ENCODE measurements at regions not wholly inside any gene's neighbourhood (a gene's known extent, or its start where the extent isn't known, plus 50 kb on each side); places are given as distances from the start of the nearest gene placed in this dataset.

DNA sequence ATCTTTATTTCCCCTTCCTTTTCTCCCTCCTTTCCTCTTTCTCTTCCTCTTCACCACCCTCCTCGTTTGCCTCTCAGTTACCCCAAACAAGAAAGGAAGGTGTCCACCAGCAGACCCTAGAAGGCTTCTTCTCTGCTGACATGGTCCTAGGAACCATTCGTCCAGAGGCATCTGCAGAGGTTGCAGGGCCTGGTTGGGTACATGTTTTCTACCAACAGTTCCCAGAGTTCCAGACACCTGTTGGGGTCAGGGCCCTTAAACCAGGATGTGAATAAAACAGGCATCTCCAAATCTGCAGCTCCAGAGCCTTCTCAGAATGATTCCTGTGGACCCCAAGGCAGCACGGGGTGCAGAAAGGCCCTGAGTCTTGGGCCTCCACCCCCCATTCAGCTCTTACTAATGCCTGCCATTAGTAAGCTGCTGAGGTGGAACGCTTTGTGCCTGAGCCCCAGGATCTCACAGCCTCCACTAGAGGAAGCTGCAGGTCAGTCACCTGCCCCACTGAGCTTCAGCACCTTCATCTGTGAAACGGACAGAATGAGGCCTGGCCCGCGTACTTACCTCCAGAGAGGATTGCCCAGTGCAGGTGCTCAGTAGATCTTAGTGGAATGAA, 130.4 kb downstream of the DICER1 start:
- TF ChIP-seq RARB (CRISPR knock-in tag; IDR thresholded peaks at IDR 0.05) (no peak), SNAI2 (CRISPR knock-in tag; IDR thresholded peaks at IDR 0.05) (no peak), CSDC2 (CRISPR knock-in tag; IDR thresholded peaks at IDR 0.05) (no peak), BACH2 (CRISPR knock-in tag; IDR thresholded peaks at IDR 0.05; ENCODE audit: borderline replicate concordance) (no peak), PPARA (CRISPR knock-in tag; IDR thresholded peaks at IDR 0.05; ENCODE audit: borderline replicate concordance) (no peak), ZNF70 (CRISPR knock-in tag; IDR thresholded peaks at IDR 0.05) (no peak), ZNF8 (CRISPR knock-in tag; IDR thresholded peaks at IDR 0.05) (no peak), ZFP3 (CRISPR knock-in tag; IDR thresholded peaks at IDR 0.05) (no peak), ZNF565 (CRISPR knock-in tag; conservative IDR thresholded peaks at IDR 0.05; ENCODE audit: low read depth) (no peak), TSHZ2 (CRISPR knock-in tag; IDR thresholded peaks at IDR 0.05) (no peak), ISL1 (CRISPR knock-in tag; IDR thresholded peaks at IDR 0.05) (no peak), TCF4 (CRISPR knock-in tag; IDR thresholded peaks at IDR 0.05; ENCODE audit: borderline replicate concordance) (no peak), TOX (CRISPR knock-in tag; IDR thresholded peaks at IDR 0.05; ENCODE audit: borderline replicate concordance) (no peak)
- TF ChIP-seq, protein P1, sequence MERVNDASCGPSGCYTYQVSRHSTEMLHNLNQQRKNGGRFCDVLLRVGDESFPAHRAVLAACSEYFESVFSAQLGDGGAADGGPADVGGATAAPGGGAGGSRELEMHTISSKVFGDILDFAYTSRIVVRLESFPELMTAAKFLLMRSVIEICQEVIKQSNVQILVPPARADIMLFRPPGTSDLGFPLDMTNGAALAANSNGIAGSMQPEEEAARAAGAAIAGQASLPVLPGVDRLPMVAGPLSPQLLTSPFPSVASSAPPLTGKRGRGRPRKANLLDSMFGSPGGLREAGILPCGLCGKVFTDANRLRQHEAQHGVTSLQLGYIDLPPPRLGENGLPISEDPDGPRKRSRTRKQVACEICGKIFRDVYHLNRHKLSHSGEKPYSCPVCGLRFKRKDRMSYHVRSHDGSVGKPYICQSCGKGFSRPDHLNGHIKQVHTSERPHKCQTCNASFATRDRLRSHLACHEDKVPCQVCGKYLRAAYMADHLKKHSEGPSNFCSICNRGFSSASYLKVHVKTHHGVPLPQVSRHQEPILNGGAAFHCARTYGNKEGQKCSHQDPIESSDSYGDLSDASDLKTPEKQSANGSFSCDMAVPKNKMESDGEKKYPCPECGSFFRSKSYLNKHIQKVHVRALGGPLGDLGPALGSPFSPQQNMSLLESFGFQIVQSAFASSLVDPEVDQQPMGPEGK (CRISPR knock-in tag; IDR thresholded peaks at IDR 0.05; ENCODE audit: borderline replicate concordance): no peak
- TF ChIP-seq, protein P2, sequence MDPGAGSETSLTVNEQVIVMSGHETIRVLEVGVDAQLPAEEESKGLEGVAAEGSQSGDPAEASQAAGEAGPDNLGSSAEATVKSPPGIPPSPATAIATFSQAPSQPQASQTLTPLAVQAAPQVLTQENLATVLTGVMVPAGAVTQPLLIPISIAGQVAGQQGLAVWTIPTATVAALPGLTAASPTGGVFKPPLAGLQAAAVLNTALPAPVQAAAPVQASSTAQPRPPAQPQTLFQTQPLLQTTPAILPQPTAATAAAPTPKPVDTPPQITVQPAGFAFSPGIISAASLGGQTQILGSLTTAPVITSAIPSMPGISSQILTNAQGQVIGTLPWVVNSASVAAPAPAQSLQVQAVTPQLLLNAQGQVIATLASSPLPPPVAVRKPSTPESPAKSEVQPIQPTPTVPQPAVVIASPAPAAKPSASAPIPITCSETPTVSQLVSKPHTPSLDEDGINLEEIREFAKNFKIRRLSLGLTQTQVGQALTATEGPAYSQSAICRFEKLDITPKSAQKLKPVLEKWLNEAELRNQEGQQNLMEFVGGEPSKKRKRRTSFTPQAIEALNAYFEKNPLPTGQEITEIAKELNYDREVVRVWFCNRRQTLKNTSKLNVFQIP (CRISPR knock-in tag; IDR thresholded peaks at IDR 0.05; ENCODE audit: borderline replicate concordance, low read depth): no peak
- TF ChIP-seq, protein P3, sequence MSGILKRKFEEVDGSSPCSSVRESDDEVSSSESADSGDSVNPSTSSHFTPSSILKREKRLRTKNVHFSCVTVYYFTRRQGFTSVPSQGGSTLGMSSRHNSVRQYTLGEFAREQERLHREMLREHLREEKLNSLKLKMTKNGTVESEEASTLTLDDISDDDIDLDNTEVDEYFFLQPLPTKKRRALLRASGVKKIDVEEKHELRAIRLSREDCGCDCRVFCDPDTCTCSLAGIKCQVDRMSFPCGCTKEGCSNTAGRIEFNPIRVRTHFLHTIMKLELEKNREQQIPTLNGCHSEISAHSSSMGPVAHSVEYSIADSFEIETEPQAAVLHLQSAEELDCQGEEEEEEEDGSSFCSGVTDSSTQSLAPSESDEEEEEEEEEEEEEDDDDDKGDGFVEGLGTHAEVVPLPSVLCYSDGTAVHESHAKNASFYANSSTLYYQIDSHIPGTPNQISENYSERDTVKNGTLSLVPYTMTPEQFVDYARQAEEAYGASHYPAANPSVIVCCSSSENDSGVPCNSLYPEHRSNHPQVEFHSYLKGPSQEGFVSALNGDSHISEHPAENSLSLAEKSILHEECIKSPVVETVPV (CRISPR knock-in tag; IDR thresholded peaks at IDR 0.05): no peak
- no peak for ATAC-seq

DNA sequence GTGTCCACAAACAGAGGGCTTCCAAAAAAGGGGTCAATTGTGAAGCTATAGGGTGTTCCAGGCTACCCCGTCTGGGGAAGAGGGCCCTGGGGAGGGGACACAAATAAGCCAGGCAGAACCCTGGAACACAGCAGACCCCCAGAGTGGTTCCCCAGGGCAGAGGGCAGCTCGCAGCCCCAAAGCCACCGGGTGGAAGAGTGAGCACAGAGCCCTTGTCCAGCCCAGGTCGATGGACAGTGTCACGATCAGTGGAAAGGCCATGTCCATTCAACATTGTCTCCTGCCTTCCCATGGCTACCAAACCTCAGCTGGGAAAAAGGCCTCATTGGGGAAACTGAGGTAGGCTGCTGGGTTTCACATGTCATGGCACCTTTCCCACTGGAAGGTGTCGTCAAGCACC, 131.4 kb downstream of the DICER1 start:
- no peak for ATAC-seq
- TF ChIP-seq, protein P4, sequence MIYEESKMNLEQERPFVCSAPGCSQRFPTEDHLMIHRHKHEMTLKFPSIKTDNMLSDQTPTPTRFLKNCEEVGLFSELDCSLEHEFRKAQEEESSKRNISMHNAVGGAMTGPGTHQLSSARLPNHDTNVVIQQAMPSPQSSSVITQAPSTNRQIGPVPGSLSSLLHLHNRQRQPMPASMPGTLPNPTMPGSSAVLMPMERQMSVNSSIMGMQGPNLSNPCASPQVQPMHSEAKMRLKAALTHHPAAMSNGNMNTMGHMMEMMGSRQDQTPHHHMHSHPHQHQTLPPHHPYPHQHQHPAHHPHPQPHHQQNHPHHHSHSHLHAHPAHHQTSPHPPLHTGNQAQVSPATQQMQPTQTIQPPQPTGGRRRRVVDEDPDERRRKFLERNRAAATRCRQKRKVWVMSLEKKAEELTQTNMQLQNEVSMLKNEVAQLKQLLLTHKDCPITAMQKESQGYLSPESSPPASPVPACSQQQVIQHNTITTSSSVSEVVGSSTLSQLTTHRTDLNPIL (CRISPR knock-in tag; IDR thresholded peaks at IDR 0.05; ENCODE audit: low read depth): no peak
- TF ChIP-seq ESRRG (CRISPR knock-in tag; IDR thresholded peaks at IDR 0.05): no peak

- ATAC-seq: no peak
- TF ChIP-seq ARNTL (CRISPR knock-in tag; IDR thresholded peaks at IDR 0.05; ENCODE audit: borderline replicate concordance, low read depth) (no peak), TOX (CRISPR knock-in tag; IDR thresholded peaks at IDR 0.05; ENCODE audit: borderline replicate concordance) (no peak), GLIS3 (CRISPR knock-in tag; IDR thresholded peaks at IDR 0.05) (no peak), ZFP30 (CRISPR knock-in tag; IDR thresholded peaks at IDR 0.05) (no peak), ZNF8 (CRISPR knock-in tag; IDR thresholded peaks at IDR 0.05) (no peak), TCF4 (CRISPR knock-in tag; IDR thresholded peaks at IDR 0.05; ENCODE audit: borderline replicate concordance) (no peak)
- TF ChIP-seq, protein P2 (CRISPR knock-in tag; IDR thresholded peaks at IDR 0.05; ENCODE audit: borderline replicate concordance, low read depth): no peak
These were observed 132.1 kb downstream of the DICER1 start for GRCh38 chr14:95025218-95025617.
